ENCODE measurements at regions not wholly inside any gene's neighbourhood (a gene's known extent, or its start where the extent isn't known, plus 50 kb on each side); places are given as distances from the start of the nearest gene placed in this dataset.

DNA sequence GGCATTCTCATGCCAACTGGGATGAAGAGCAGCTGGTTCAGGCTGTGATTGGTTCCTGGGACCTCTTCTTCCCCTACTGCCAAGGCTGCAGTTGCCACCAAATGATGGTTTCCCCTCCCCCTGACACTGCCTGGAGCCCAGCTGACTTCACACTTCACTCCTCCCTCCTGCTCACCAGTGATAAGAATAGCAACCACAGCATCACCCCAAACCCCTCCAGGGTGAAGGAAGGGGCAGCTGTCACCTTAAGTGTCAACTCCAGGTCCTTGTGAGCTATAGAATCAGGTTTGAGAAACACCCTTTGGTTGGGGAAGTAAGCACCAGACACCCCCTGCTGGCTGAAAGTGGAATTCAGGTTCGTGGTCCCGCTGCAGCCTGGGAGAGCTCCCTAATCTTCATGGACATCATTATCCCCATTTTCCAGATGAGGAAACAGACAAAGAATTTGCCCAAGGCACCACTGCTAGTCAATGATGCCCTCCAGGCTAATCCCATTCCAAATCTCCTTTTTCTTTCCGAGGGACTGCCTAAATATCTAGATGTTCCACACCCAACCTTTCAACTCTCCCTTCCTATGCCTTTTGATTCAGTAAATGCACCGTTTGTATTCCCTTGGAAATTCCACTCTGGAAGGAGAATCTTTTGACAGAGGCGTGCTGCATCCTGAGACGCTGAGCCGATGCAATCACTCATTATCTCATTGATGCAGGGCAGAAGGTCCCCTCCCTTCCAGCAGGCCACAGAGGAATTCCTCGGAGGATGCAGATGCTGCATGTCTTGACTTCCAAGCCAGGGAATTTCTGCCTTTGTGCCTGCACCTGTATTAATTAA is 50.6 kb upstream of the UQCRFS1 start:
- Histone ChIP-seq H3K9me3 (no peaks in the 10 kb centered on the region), H3K27me3 (no peaks in the 10 kb centered on the region), H3K36me3 (no peaks in the 10 kb centered on the region), H3K4me1 (no peaks in the 10 kb centered on the region), H3K27ac (no peak overlapping the region), H3K4me3 (no peak overlapping the region)
- TF ChIP-seq, protein P1, sequence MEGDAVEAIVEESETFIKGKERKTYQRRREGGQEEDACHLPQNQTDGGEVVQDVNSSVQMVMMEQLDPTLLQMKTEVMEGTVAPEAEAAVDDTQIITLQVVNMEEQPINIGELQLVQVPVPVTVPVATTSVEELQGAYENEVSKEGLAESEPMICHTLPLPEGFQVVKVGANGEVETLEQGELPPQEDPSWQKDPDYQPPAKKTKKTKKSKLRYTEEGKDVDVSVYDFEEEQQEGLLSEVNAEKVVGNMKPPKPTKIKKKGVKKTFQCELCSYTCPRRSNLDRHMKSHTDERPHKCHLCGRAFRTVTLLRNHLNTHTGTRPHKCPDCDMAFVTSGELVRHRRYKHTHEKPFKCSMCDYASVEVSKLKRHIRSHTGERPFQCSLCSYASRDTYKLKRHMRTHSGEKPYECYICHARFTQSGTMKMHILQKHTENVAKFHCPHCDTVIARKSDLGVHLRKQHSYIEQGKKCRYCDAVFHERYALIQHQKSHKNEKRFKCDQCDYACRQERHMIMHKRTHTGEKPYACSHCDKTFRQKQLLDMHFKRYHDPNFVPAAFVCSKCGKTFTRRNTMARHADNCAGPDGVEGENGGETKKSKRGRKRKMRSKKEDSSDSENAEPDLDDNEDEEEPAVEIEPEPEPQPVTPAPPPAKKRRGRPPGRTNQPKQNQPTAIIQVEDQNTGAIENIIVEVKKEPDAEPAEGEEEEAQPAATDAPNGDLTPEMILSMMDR (IDR thresholded peaks at IDR 0.05), result peak in 5 of 6 experiments; percentile 27 to 61 (median 42)
- no peak for TF ChIP-seq POLR2A (IDR thresholded peaks at IDR 0.05)
- DNase-seq, result peak in 2 of 3 donors; percentile 18 to 58

- Histone ChIP-seq H3K9me3 (no peaks in the 10 kb centered on the region), H3K4me1 (no peaks in the 10 kb centered on the region), H3K4me3 (no peak overlapping the region), H3K27me3 (no peaks in the 10 kb centered on the region), H3K36me3 (no peaks in the 10 kb centered on the region), H3K27ac (no peak overlapping the region)
- TF ChIP-seq, protein P1 (IDR thresholded peaks at IDR 0.05), result no peak
- no peak for TF ChIP-seq POLR2A (IDR thresholded peaks at IDR 0.05)
- no peak for DNase-seq
These were observed 51.9 kb upstream of the UQCRFS1 start for GRCh38 chr19:29264897-29265296.

DNA sequence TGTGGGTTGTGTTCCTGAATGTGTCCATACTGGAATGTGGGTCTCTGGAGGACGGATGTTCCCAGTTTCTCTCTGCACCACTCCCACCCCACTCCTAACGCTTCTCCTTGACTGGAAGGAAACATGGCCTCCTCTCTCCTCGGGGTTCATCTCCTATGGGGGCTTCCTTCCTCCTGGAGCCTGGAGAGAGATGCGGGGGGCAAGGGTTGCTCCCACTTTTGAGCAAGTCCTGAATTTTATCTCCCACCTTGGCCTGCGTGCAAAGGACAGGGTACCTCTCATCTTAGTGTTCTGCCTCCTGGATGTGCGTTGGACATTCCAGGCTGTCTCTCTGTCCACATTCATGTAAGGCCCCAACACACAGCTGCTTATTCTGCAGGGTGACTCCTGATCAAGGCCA is 52.5 kb upstream of the UQCRFS1 start:
- TF ChIP-seq, protein P1 (IDR thresholded peaks at IDR 0.05), result no peak
- no peak for TF ChIP-seq POLR2A (IDR thresholded peaks at IDR 0.05)
- Histone ChIP-seq H3K27me3 (no peaks in the 10 kb centered on the region), H3K9me3 (no peaks in the 10 kb centered on the region), H3K4me1 (no peaks in the 10 kb centered on the region), H3K4me3 (no peak overlapping the region), H3K27ac (no peak overlapping the region), H3K36me3 (no peaks in the 10 kb centered on the region)
- DNase-seq, result no peak

DNA sequence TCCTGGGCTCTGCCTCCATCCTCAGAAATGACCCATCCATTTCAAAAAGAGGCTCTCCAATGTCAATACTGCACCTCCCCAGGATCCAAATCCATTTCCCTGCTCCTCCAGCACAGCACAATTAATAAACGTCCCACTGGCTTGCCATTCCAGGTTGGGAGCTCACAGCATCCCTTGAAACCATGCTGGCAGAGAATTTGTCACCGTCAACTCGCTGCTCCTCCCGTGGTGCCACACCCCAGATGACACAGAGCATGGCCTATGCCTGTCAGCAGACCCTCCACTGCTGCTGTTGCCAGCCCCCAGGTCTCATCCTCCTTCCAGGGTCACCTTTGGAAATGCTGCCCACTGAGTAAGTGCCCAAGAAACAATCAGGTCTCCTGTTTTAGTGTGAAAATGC is 53.0 kb upstream of the UQCRFS1 start:
- TF ChIP-seq POLR2A (IDR thresholded peaks at IDR 0.05), result no peak
- TF ChIP-seq, protein P1 (IDR thresholded peaks at IDR 0.05), result no peak

GRCh38 chr19:29266603-29267002 is 53.7 kb upstream of the UQCRFS1 start:
- H3K27me3 ChIP-seq, result no peaks in the 10 kb centered on the region
- H3K4me1 ChIP-seq, result no peaks in the 10 kb centered on the region
- no peak overlapping the region for H3K4me3 ChIP-seq
- no peak for DNase-seq
- no peaks in the 10 kb centered on the region for H3K36me3 ChIP-seq
- no peaks in the 10 kb centered on the region for H3K9me3 ChIP-seq
- TF ChIP-seq, protein P1 (IDR thresholded peaks at IDR 0.05), result no peak
- no peak for TF ChIP-seq POLR2A (IDR thresholded peaks at IDR 0.05)
- H3K27ac ChIP-seq, result no peak overlapping the region

More for the DNA sequence above, 53.0 kb upstream of the UQCRFS1 start:
- no peaks in the 10 kb centered on the region for H3K36me3 ChIP-seq
- no peak overlapping the region for H3K4me3 ChIP-seq
- no peak for DNase-seq
- no peaks in the 10 kb centered on the region for H3K27me3 ChIP-seq
- H3K27ac ChIP-seq, result no peak overlapping the region
- no peaks in the 10 kb centered on the region for H3K9me3 ChIP-seq
- H3K4me1 ChIP-seq, result no peaks in the 10 kb centered on the region

Measured in Peyer's patch (tissue), 4 donors.